Heart left ventricle (tissue), 16 donors: ENCODE measurements at regions not wholly inside any gene's neighbourhood (a gene's known extent, or its start where the extent isn't known, plus 50 kb on each side); places are given as distances from the start of the nearest gene placed in this dataset.

Source experiments
- ATAC-seq, 4 donors: fragments of 200-7000 bp; cut with Tn5 transposase; one replicate each; pipeline ENCODE4 v1.9.1; 2020 to 2022; ENCODE audit warnings: moderate library complexity in 4 of 4, mild to moderate bottlenecking in 3 of 4, moderate number of reproducible peaks in 1 of 4
- DNase-seq, 5 donors: peaks; one replicate each; pipeline ENCODE4 v3.0.0-alpha.2; 2020
- H3K27ac ChIP-seq, 12 donors: fragments of 200-600 bp; sonication (generic) in 4 of 12; one replicate each; pipeline versions ENCODE4 v1.5.0 to v1.8.0; 2016 to 2022; ENCODE audit warnings: mild to moderate bottlenecking in 2 of 12
- H3K27me3 ChIP-seq, 9 donors: fragments of 200-600 bp; sonication (generic) in 2 of 9; one replicate each; pipeline versions ENCODE4 v1.5.1 to v1.8.0; 2016 to 2022; ENCODE audit warnings: mild to moderate bottlenecking in 3 of 9
- H3K36me3 ChIP-seq, 9 donors: fragments of 200-600 bp; sonication (generic) in 2 of 9; one replicate each; pipeline versions ENCODE4 v1.5.0 to v1.8.0; 2018 to 2022; ENCODE audit warnings: mild to moderate bottlenecking in 2 of 9
- H3K4me1 ChIP-seq, 12 donors: fragments of 200-600 bp; sonication (generic) in 4 of 12; one replicate each; pipeline versions ENCODE4 v1.5.0 to v1.8.0; 2016 to 2022; ENCODE audit warnings: mild to moderate bottlenecking in 3 of 12
- H3K4me3 ChIP-seq, 12 donors: fragments of 200-600 bp; sonication (generic) in 4 of 12; one replicate each; pipeline versions ENCODE4 v1.5.0 to v1.8.0; 2017 to 2022; ENCODE audit warnings: mild to moderate bottlenecking in 9 of 12, moderate library complexity in 4 of 12
- H3K9me3 ChIP-seq, 12 donors: fragments of 200-600 bp; sonication (generic) in 4 of 12; one replicate each; pipeline versions ENCODE4 v1.5.0 to v1.8.0; 2016 to 2022; ENCODE audit warnings: mild to moderate bottlenecking in 1 of 12
- POLR2A ChIP-seq, 2 donors: fragments of 450-650 bp; IDR thresholded peaks; one replicate each; pipeline ENCODE4 v1.6.1; 2017; ENCODE audit warnings: antibody characterized with exemption in 2 of 2, mild to moderate bottlenecking in 2 of 2, moderate library complexity in 2 of 2
- WGBS, 4 donors: extraction: QIAGEN DNeasy Blood & Tissue Kit in 2 of 4; methylation state at CpG; one replicate each; pipeline versions ENCODE4 v1.1.5 to v1.1.7; 2013 to 2018; 5-methylcytosine and 5-hydroxymethylcytosine counted together
- intact Hi-C, 10 donors: fragments of 100-400 bp; cut with DNase I; formaldehyde crosslinking; loops; one replicate each; pipeline versions ENCODE4 v1.11.1 to v1.14.2; 2022
- TF ChIP-seq, protein P1 (sequence below), 12 donors: fragments of 200-600 bp; sonication (generic) in 4 of 12; IDR thresholded peaks; one replicate each; pipeline versions ENCODE4 v1.5.0 to v1.8.0; 2018 to 2022; ENCODE audit warnings: antibody characterized with exemption in 12 of 12, mild to moderate bottlenecking in 5 of 12
- donor health status: ischemic (EF 13 %, LVEDD 7.1; RV severe dilation, severe dysfunction).
- donor health status: healthy with polysubstance abuse.
- donor health status: DM: no; HTN: yes; CAD: no.
- donor health status: DM: no; HTN: no; CAD: no.
- donor health status: ischemic (EF 25% LVEDD 6.9; RV normal size, moderate dysfunction).
- donor health status: ischemic (EF 25% LVEDD 5.7; RV mildly dilated, moderate dysfunction).
- donor health status: healthy.
- donor health status: DM: yes; HTN: yes; CAD: no.
- donor health status: ischemic (EF 35%, LVEDD 5.7; RV mildly dilated, moderate dysfunction).
- donor health status: nonischemic (EF 11% LVEDD 7.7; RV severe dilation, severe dysfunction).
- donor health status: DM: yes; HTN: yes; CAD: no.
- donor health status: PGD.
- donor health status: ischemic (EF 29% LVEDD 5.4; RV normal size, mild dysfunction).
- donor health status: nonischemic (EF 23%, LVEDD 6.1; RV moderate dilation, normal function).

DNA sequence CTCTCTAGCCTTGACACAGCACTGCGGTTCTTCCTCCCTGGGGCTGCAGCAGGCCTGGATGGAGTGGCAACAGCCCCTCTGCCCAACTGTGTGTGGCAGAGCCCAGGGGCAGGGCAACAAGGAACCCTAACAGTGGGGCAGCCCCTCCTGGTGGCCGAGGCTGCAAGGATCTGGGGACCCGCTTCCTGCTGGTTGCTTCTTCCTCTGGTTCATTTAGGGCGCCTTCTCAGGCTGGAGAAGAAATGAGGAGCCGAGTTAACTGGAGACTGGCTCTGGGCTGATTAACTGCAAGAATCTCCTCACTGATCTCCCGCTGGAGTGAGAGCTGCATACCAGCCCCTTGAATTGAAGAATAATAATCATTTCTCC, 80.1 kb upstream of the EMX2 start:
- H3K4me1 ChIP-seq = peaks cover 0 to 4% (median 0%) of the 10 kb centered on the region in 12 donors
- intact Hi-C loops = no loop called here
- H3K9me3 ChIP-seq = peaks cover 0 to 6% (median 0%) of the 10 kb centered on the region in 12 donors
- peaks cover 0 to 5% (median 0%) of the 10 kb centered on the region in 9 donors for H3K27me3 ChIP-seq
- ATAC-seq (no peak), DNase-seq (no peak)
- H3K27ac ChIP-seq = peak overlapping the region in 1 of 12 donors; percentile 88
- H3K36me3 ChIP-seq = no peaks in the 10 kb centered on the region
- 51 to 62% (median 56%) methylated on average over 6 of the region's 6 CpGs for WGBS, 4 donors
- no peak overlapping the region for H3K4me3 ChIP-seq
- TF ChIP-seq, protein P1, sequence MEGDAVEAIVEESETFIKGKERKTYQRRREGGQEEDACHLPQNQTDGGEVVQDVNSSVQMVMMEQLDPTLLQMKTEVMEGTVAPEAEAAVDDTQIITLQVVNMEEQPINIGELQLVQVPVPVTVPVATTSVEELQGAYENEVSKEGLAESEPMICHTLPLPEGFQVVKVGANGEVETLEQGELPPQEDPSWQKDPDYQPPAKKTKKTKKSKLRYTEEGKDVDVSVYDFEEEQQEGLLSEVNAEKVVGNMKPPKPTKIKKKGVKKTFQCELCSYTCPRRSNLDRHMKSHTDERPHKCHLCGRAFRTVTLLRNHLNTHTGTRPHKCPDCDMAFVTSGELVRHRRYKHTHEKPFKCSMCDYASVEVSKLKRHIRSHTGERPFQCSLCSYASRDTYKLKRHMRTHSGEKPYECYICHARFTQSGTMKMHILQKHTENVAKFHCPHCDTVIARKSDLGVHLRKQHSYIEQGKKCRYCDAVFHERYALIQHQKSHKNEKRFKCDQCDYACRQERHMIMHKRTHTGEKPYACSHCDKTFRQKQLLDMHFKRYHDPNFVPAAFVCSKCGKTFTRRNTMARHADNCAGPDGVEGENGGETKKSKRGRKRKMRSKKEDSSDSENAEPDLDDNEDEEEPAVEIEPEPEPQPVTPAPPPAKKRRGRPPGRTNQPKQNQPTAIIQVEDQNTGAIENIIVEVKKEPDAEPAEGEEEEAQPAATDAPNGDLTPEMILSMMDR (IDR thresholded peaks at IDR 0.05) = no peak
- TF ChIP-seq POLR2A (IDR thresholded peaks at IDR 0.05) = no peak

GRCh38 chr10:117461766-117462423, 80.7 kb upstream of the EMX2 start:
- Histone ChIP-seq H3K9me3 (peaks cover 0 to 6% (median 0%) of the 10 kb centered on the region in 12 donors), H3K4me3 (no peak overlapping the region), H3K27ac (peak overlapping the region in 1 of 12 donors; percentile 88), H3K27me3 (peaks cover 0 to 5% (median 0%) of the 10 kb centered on the region in 9 donors), H3K4me1 (peaks cover 0 to 9% (median 0%) of the 10 kb centered on the region in 12 donors), H3K36me3 (no peaks in the 10 kb centered on the region)
- no peak for ATAC-seq
- WGBS, 4 donors = 53 to 69% (median 63%) methylated on average over 7 of the region's 7 CpGs
- TF ChIP-seq POLR2A (IDR thresholded peaks at IDR 0.05) = no peak
- TF ChIP-seq, protein P1 (IDR thresholded peaks at IDR 0.05) = no peak
- intact Hi-C loops = no loop called here
- no peak for DNase-seq

- H3K4me1 ChIP-seq = peaks cover 0 to 17% (median 0%) of the 10 kb centered on the region in 12 donors
- DNase-seq (no peak), ATAC-seq (no peak)
- H3K27me3 ChIP-seq = peaks cover 0 to 3% (median 0%) of the 10 kb centered on the region in 9 donors
- TF ChIP-seq, protein P1 (IDR thresholded peaks at IDR 0.05) = no peak
- TF ChIP-seq POLR2A (IDR thresholded peaks at IDR 0.05) = no peak
- H3K27ac ChIP-seq = peak overlapping the region in 1 of 12 donors; percentile 88
- intact Hi-C loops = no loop called here
- H3K36me3 ChIP-seq = no peaks in the 10 kb centered on the region
- WGBS, 4 donors = 80 to 95% (median 84%) methylated on average over 7 of the region's 7 CpGs
- H3K4me3 ChIP-seq = no peak overlapping the region
- peaks cover 0 to 6% (median 0%) of the 10 kb centered on the region in 12 donors for H3K9me3 ChIP-seq
Observed at GRCh38 chr10:117460846-117461765, 81.4 kb upstream of the EMX2 start.

DNA sequence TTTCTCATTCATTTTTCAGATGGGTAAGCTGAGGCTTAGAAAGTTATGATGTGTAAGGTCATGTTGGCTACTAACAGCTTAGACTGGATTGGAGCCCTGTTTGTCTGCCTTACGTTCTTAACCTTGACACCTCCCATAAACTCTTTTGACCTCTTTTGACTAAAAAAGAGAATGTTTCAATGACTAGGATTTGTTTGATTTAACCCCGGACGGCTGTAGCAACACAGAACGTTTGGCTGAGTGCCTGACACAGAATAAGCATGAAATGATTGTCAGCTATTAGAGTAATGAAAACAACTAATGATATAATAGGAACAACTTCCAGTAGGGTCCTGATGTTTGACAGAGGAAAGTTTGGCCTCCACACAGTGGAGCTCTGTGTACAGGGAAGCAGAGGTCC, 83.3 kb upstream of the PDZD8 start:
- ATAC-seq (no peak), DNase-seq (no peak)
- peaks cover 0 to 6% (median 0%) of the 10 kb centered on the region in 12 donors for H3K9me3 ChIP-seq
- TF ChIP-seq, protein P1 (IDR thresholded peaks at IDR 0.05) = no peak
- TF ChIP-seq POLR2A (IDR thresholded peaks at IDR 0.05) = no peak
- 50 to 57% (median 53%) methylated on average over 4 of the region's 4 CpGs for WGBS, 4 donors
- no peak overlapping the region for H3K4me3 ChIP-seq
- peaks cover 0 to 19% (median 0%) of the 10 kb centered on the region in 12 donors for H3K4me1 ChIP-seq
- H3K27me3 ChIP-seq = no peaks in the 10 kb centered on the region
- intact Hi-C loops = no loop called here
- H3K36me3 ChIP-seq = no peaks in the 10 kb centered on the region
- no peak overlapping the region for H3K27ac ChIP-seq
